ENCODE measurements at regions not wholly inside any gene's neighbourhood (a gene's known extent, or its start where the extent isn't known, plus 50 kb on each side); places are given as distances from the start of the nearest gene placed in this dataset.

GRCh38 chr2:193818801-193819499 lies 1624.2 kb upstream of the TMEFF2 start:
- DNase-seq: no peak
- no peak overlapping the region for H3K4me3 ChIP-seq
- TF ChIP-seq POLR2A (IDR thresholded peaks at IDR 0.05) (no peak), POLR2AphosphoS5 (IDR thresholded peaks at IDR 0.05) (no peak), EP300 (IDR thresholded peaks at IDR 0.05) (no peak), CTCF (IDR thresholded peaks at IDR 0.05) (no peak)
- intact Hi-C loops (cut with DNase I): no loop called here
- H3K4me1 ChIP-seq: no peaks in the 10 kb centered on the region
- H3K27ac ChIP-seq: no peak overlapping the region
- WGBS, 2 donors: 86 to 90% methylated on average over 5 of the region's 5 CpGs
- no peaks in the 10 kb centered on the region for H3K36me3 ChIP-seq
- no peaks in the 10 kb centered on the region for H3K9me3 ChIP-seq
- H3K27me3 ChIP-seq: no peaks in the 10 kb centered on the region

- H3K9me3 ChIP-seq: no peaks in the 10 kb centered on the region
- DNase-seq: no peak
- H3K27me3 ChIP-seq: no peaks in the 10 kb centered on the region
- no peaks in the 10 kb centered on the region for H3K36me3 ChIP-seq
- TF ChIP-seq EP300 (IDR thresholded peaks at IDR 0.05): no peak
- TF ChIP-seq POLR2AphosphoS5 (IDR thresholded peaks at IDR 0.05): no peak
- no peak for TF ChIP-seq POLR2A (IDR thresholded peaks at IDR 0.05)
- no peak for TF ChIP-seq CTCF (IDR thresholded peaks at IDR 0.05)
- H3K27ac ChIP-seq: no peak overlapping the region
- H3K4me3 ChIP-seq: no peak overlapping the region
- H3K4me1 ChIP-seq: no peaks in the 10 kb centered on the region
- intact Hi-C loops (cut with DNase I): no loop called here
Observed at GRCh38 chr2:193816008-193816407, 1621.3 kb upstream of the TMEFF2 start.

GRCh38 chr2:193810533-193810932 lies 1615.8 kb upstream of the TMEFF2 start:
- no peak overlapping the region for H3K27ac ChIP-seq
- intact Hi-C loops (cut with DNase I): no loop called here
- 74 to 86% methylated on average over 3 of the region's 3 CpGs for WGBS, 2 donors

DNA sequence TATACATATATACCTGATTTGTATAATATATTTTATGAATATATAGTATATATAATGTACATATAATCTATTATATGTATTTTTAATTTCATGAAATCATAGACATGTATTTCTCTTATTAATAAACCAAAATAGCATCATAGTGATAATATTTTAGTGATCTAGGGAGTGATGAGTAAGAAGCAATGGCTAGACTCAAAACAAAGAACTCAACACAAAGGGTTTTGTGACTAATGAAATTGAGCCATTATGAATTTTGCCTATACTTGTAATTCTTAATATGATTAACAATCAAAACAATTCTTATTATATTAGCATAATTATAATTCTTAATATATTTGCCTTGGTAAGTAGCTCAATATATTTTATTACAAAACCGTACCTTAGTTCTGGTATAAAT lies 1614.1 kb upstream of the TMEFF2 start:
- H3K36me3 ChIP-seq: no peaks in the 10 kb centered on the region
- no peak for TF ChIP-seq EP300 (IDR thresholded peaks at IDR 0.05)
- TF ChIP-seq CTCF (IDR thresholded peaks at IDR 0.05): no peak
- no peak for TF ChIP-seq POLR2AphosphoS5 (IDR thresholded peaks at IDR 0.05)
- TF ChIP-seq POLR2A (IDR thresholded peaks at IDR 0.05): no peak
- no peak overlapping the region for H3K27ac ChIP-seq
- no peaks in the 10 kb centered on the region for H3K4me1 ChIP-seq
- 87 to 95% methylated on average over 1 of the region's 1 CpG for WGBS, 2 donors
- intact Hi-C loops (cut with DNase I): no loop called here
- no peaks in the 10 kb centered on the region for H3K27me3 ChIP-seq
- no peaks in the 10 kb centered on the region for H3K9me3 ChIP-seq
- no peak overlapping the region for H3K4me3 ChIP-seq
- no peak for DNase-seq

More at GRCh38 chr2:193810533-193810932, 1615.8 kb upstream of the TMEFF2 start:
- Histone ChIP-seq H3K9me3 (no peaks in the 10 kb centered on the region), H3K4me3 (no peak overlapping the region), H3K4me1 (no peaks in the 10 kb centered on the region), H3K36me3 (no peaks in the 10 kb centered on the region), H3K27me3 (no peaks in the 10 kb centered on the region)
- DNase-seq: no peak
- TF ChIP-seq POLR2A (IDR thresholded peaks at IDR 0.05) (no peak), EP300 (IDR thresholded peaks at IDR 0.05) (no peak), CTCF (IDR thresholded peaks at IDR 0.05) (no peak), POLR2AphosphoS5 (IDR thresholded peaks at IDR 0.05) (no peak)

Measured in sigmoid colon (tissue), 6 donors.